Testis (tissue), 2 donors: ENCODE measurements at regions not wholly inside any gene's neighbourhood (a gene's known extent, or its start where the extent isn't known, plus 50 kb on each side); places are given as distances from the start of the nearest gene placed in this dataset.

ENCODE experiments used
- CTCF ChIP-seq, 3 experiments: fragments of 450-650 bp in 2 of 3; fragments of 200-600 bp in 1 of 3; sonication (generic) in 1 of 3; IDR thresholded peaks; one replicate each; pipeline ENCODE4 v1.5.1; 2016 to 2019; ENCODE audit warnings: antibody characterized with exemption in 3 of 3, mild to moderate bottlenecking in 2 of 3, moderate library complexity in 1 of 3
- POLR2A ChIP-seq: fragments of 450-650 bp; IDR thresholded peaks from one replicate; pipeline ENCODE4 v1.6.1; 2017; ENCODE audit warnings: antibody characterized with exemption, mild to moderate bottlenecking, moderate library complexity

- TF ChIP-seq CTCF (IDR thresholded peaks at IDR 0.05) (no peak), POLR2A (no peak)
Measured at GRCh38 chr4:96753216-96753615, 913.3 kb downstream of the PDHA2 start.
